ENCODE measurements at regions not wholly inside any gene's neighbourhood (a gene's known extent, or its start where the extent isn't known, plus 50 kb on each side); places are given as distances from the start of the nearest gene placed in this dataset.

GRCh38 chr2:19070886-19071285, 287.5 kb downstream of the OSR1 start:
- Histone ChIP-seq H3K27me3 (no peaks in the 10 kb centered on the region), H3K4me1 (no peaks in the 10 kb centered on the region), H3K36me3 (no peaks in the 10 kb centered on the region), H3K9me3 (no peaks in the 10 kb centered on the region), H3K4me3 (no peak overlapping the region), H3K27ac (no peak overlapping the region)
- DNase-seq (ENCODE audit: low spot score in 2 of 2): no peak
- WGBS: 37% methylated on average over 4 of the region's 4 CpGs
- no peak for TF ChIP-seq POLR2A (IDR thresholded peaks at IDR 0.05)
- TF ChIP-seq CTCF (IDR thresholded peaks at IDR 0.05): no peak
- no peak for TF ChIP-seq POLR2AphosphoS5 (IDR thresholded peaks at IDR 0.05)
- no peak for TF ChIP-seq EP300 (IDR thresholded peaks at IDR 0.05)

- Histone ChIP-seq H3K27me3 (no peaks in the 10 kb centered on the region), H3K27ac (no peak overlapping the region), H3K4me1 (no peaks in the 10 kb centered on the region), H3K4me3 (no peak overlapping the region), H3K9me3 (no peaks in the 10 kb centered on the region), H3K36me3 (no peaks in the 10 kb centered on the region)
- TF ChIP-seq POLR2AphosphoS5 (IDR thresholded peaks at IDR 0.05): no peak
- 82% methylated on average over 2 of the region's 2 CpGs for WGBS
- no peak for DNase-seq (ENCODE audit: low spot score in 2 of 2)
Measured at GRCh38 chr2:19068206-19068605, 290.2 kb downstream of the OSR1 start.

GRCh38 chr2:19062370-19062769, 296.1 kb downstream of the OSR1 start:
- H3K27me3 ChIP-seq: no peaks in the 10 kb centered on the region
- no peaks in the 10 kb centered on the region for H3K4me1 ChIP-seq
- H3K9me3 ChIP-seq: no peaks in the 10 kb centered on the region
- no peak overlapping the region for H3K4me3 ChIP-seq
- H3K27ac ChIP-seq: no peak overlapping the region
- DNase-seq (ENCODE audit: low spot score in 2 of 2): no peak
- H3K36me3 ChIP-seq: no peaks in the 10 kb centered on the region
- TF ChIP-seq EP300 (IDR thresholded peaks at IDR 0.05): no peak
- TF ChIP-seq POLR2A (IDR thresholded peaks at IDR 0.05): no peak
- TF ChIP-seq CTCF (IDR thresholded peaks at IDR 0.05): no peak
- TF ChIP-seq POLR2AphosphoS5 (IDR thresholded peaks at IDR 0.05): no peak
- WGBS: 88% methylated on average over 1 of the region's 1 CpG

- no peak for DNase-seq (ENCODE audit: low spot score in 2 of 2)
- no peaks in the 10 kb centered on the region for H3K27me3 ChIP-seq
- H3K4me1 ChIP-seq: no peaks in the 10 kb centered on the region
- no peak for TF ChIP-seq EP300 (IDR thresholded peaks at IDR 0.05)
- TF ChIP-seq POLR2AphosphoS5 (IDR thresholded peaks at IDR 0.05): no peak
- TF ChIP-seq CTCF (IDR thresholded peaks at IDR 0.05): no peak
- no peak for TF ChIP-seq POLR2A (IDR thresholded peaks at IDR 0.05)
- 14% methylated on average over 1 of the region's 1 CpG for WGBS
- no peak overlapping the region for H3K27ac ChIP-seq
- no peaks in the 10 kb centered on the region for H3K9me3 ChIP-seq
- no peak overlapping the region for H3K4me3 ChIP-seq
- H3K36me3 ChIP-seq: no peaks in the 10 kb centered on the region
Measured at GRCh38 chr2:19059076-19059475, 299.3 kb downstream of the OSR1 start.

GRCh38 chr2:19051203-19051831, 307.1 kb downstream of the OSR1 start:
- TF ChIP-seq CTCF (IDR thresholded peaks at IDR 0.05) (no peak), EP300 (IDR thresholded peaks at IDR 0.05) (no peak), POLR2A (IDR thresholded peaks at IDR 0.05) (no peak), POLR2AphosphoS5 (IDR thresholded peaks at IDR 0.05) (no peak)
- no peak for DNase-seq (ENCODE audit: low spot score in 2 of 2)
- 87% methylated on average over 5 of the region's 5 CpGs for WGBS
- Histone ChIP-seq H3K4me1 (no peaks in the 10 kb centered on the region), H3K9me3 (no peaks in the 10 kb centered on the region), H3K27ac (no peak overlapping the region), H3K36me3 (no peaks in the 10 kb centered on the region), H3K27me3 (no peaks in the 10 kb centered on the region), H3K4me3 (no peak overlapping the region)

GRCh38 chr2:19050354-19050753, 308.1 kb downstream of the OSR1 start:
- DNase-seq (ENCODE audit: low spot score in 2 of 2): no peak
- Histone ChIP-seq H3K9me3 (no peaks in the 10 kb centered on the region), H3K4me1 (no peaks in the 10 kb centered on the region), H3K27me3 (no peaks in the 10 kb centered on the region), H3K4me3 (no peak overlapping the region), H3K27ac (no peak overlapping the region), H3K36me3 (no peaks in the 10 kb centered on the region)
- no peak for TF ChIP-seq EP300 (IDR thresholded peaks at IDR 0.05)
- TF ChIP-seq POLR2A (IDR thresholded peaks at IDR 0.05): no peak
- TF ChIP-seq POLR2AphosphoS5 (IDR thresholded peaks at IDR 0.05): no peak
- no peak for TF ChIP-seq CTCF (IDR thresholded peaks at IDR 0.05)

Measured in suprapubic skin (tissue), 4 donors.